ENCODE measurements at regions not wholly inside any gene's neighbourhood (a gene's known extent, or its start where the extent isn't known, plus 50 kb on each side); places are given as distances from the start of the nearest gene placed in this dataset.

GRCh38 chr12:27148373-27148772 lies 66.0 kb upstream of the C12orf71 start:
- no peak overlapping the region for H3K27ac ChIP-seq
- H3K27me3 ChIP-seq = no peaks in the 10 kb centered on the region
- no peak overlapping the region for H3K4me3 ChIP-seq
- no peaks in the 10 kb centered on the region for H3K9me3 ChIP-seq
- TF ChIP-seq POLR2AphosphoS5 (IDR thresholded peaks at IDR 0.05; ENCODE audit: insufficient read depth in 1 of 2, low read depth in 1 of 2) = no peak
- TF ChIP-seq POLR2A (IDR thresholded peaks at IDR 0.05) = no peak
- TF ChIP-seq CTCF (IDR thresholded peaks at IDR 0.05) = no peak
- no peaks in the 10 kb centered on the region for H3K36me3 ChIP-seq
- intact Hi-C loops (cut with DNase I) = no loop called here
- H3K4me1 ChIP-seq = no peaks in the 10 kb centered on the region
- no peak for DNase-seq (ENCODE audit: extremely low spot score in 2 of 2)

GRCh38 chr12:27148791-27149190 lies 66.4 kb upstream of the C12orf71 start:
- intact Hi-C loops (cut with DNase I) = no loop called here
- H3K36me3 ChIP-seq = no peaks in the 10 kb centered on the region
- TF ChIP-seq POLR2AphosphoS5 (IDR thresholded peaks at IDR 0.05; ENCODE audit: insufficient read depth in 1 of 2, low read depth in 1 of 2) = no peak
- TF ChIP-seq POLR2A (IDR thresholded peaks at IDR 0.05) = no peak
- TF ChIP-seq CTCF (IDR thresholded peaks at IDR 0.05) = no peak
- no peaks in the 10 kb centered on the region for H3K4me1 ChIP-seq
- no peak for DNase-seq (ENCODE audit: extremely low spot score in 2 of 2)
- no peak overlapping the region for H3K27ac ChIP-seq
- H3K4me3 ChIP-seq = no peak overlapping the region
- no peaks in the 10 kb centered on the region for H3K9me3 ChIP-seq
- no peaks in the 10 kb centered on the region for H3K27me3 ChIP-seq

- Histone ChIP-seq H3K4me1 (no peaks in the 10 kb centered on the region), H3K27ac (no peak overlapping the region), H3K4me3 (no peak overlapping the region), H3K36me3 (no peaks in the 10 kb centered on the region), H3K9me3 (no peaks in the 10 kb centered on the region), H3K27me3 (no peaks in the 10 kb centered on the region)
- no peak for DNase-seq (ENCODE audit: extremely low spot score in 2 of 2)
- no peak for TF ChIP-seq POLR2A (IDR thresholded peaks at IDR 0.05)
- intact Hi-C loops (cut with DNase I) = no loop called here
Measured at GRCh38 chr12:27151479-27151878, 69.1 kb upstream of the C12orf71 start.

GRCh38 chr12:27158297-27158696 lies 75.9 kb upstream of the C12orf71 start:
- no peak overlapping the region for H3K27ac ChIP-seq
- no peaks in the 10 kb centered on the region for H3K4me1 ChIP-seq
- no peak for DNase-seq (ENCODE audit: extremely low spot score in 2 of 2)
- H3K4me3 ChIP-seq = no peak overlapping the region
- H3K36me3 ChIP-seq = no peaks in the 10 kb centered on the region
- intact Hi-C loops (cut with DNase I) = no loop called here
- no peaks in the 10 kb centered on the region for H3K27me3 ChIP-seq
- TF ChIP-seq POLR2A (IDR thresholded peaks at IDR 0.05) (no peak), CTCF (IDR thresholded peaks at IDR 0.05) (no peak), POLR2AphosphoS5 (IDR thresholded peaks at IDR 0.05; ENCODE audit: insufficient read depth in 1 of 2, low read depth in 1 of 2) (no peak)
- no peaks in the 10 kb centered on the region for H3K9me3 ChIP-seq

GRCh38 chr12:27161458-27162228 lies 79.3 kb upstream of the C12orf71 start:
- H3K9me3 ChIP-seq = no peaks in the 10 kb centered on the region
- H3K36me3 ChIP-seq = no peaks in the 10 kb centered on the region
- no peak overlapping the region for H3K4me3 ChIP-seq
- TF ChIP-seq POLR2A (IDR thresholded peaks at IDR 0.05) = no peak
- TF ChIP-seq CTCF (IDR thresholded peaks at IDR 0.05) = no peak
- TF ChIP-seq POLR2AphosphoS5 (IDR thresholded peaks at IDR 0.05; ENCODE audit: insufficient read depth in 1 of 2, low read depth in 1 of 2) = no peak
- intact Hi-C loops (cut with DNase I) = no loop called here
- no peaks in the 10 kb centered on the region for H3K27me3 ChIP-seq
- no peak overlapping the region for H3K27ac ChIP-seq
- H3K4me1 ChIP-seq = no peaks in the 10 kb centered on the region
- DNase-seq (ENCODE audit: extremely low spot score in 2 of 2) = no peak
